ENCODE measurements at regions not wholly inside any gene's neighbourhood (a gene's known extent, or its start where the extent isn't known, plus 50 kb on each side); places are given as distances from the start of the nearest gene placed in this dataset.

GRCh38 chr5:74098941-74099340, 472.9 kb downstream of the ARHGEF28 start:
- DNase-seq: no peak

- no peak for DNase-seq
These were observed 472.5 kb downstream of the ARHGEF28 start for GRCh38 chr5:74098456-74098855.

- no peak for DNase-seq
These were observed 470.3 kb downstream of the ARHGEF28 start for GRCh38 chr5:74096325-74096724.

GRCh38 chr5:74095871-74096270, 469.9 kb downstream of the ARHGEF28 start:
- no peak for DNase-seq

GRCh38 chr5:74094782-74095108, 468.7 kb downstream of the ARHGEF28 start:
- no peak for DNase-seq

GRCh38 chr5:74094096-74094781, 468.2 kb downstream of the ARHGEF28 start:
- no peak for DNase-seq

- no peak for DNase-seq
These were observed 467.6 kb downstream of the ARHGEF28 start for GRCh38 chr5:74093561-74093960.

GRCh38 chr5:74092766-74093165, 466.8 kb downstream of the ARHGEF28 start:
- DNase-seq: no peak

GRCh38 chr5:74085782-74086181, 459.8 kb downstream of the ARHGEF28 start:
- no peak for DNase-seq

GRCh38 chr5:74085186-74085585, 459.2 kb downstream of the ARHGEF28 start:
- no peak for DNase-seq

- no peak for DNase-seq
These were observed 457.2 kb downstream of the ARHGEF28 start for GRCh38 chr5:74083096-74083791.

- no peak for DNase-seq
These were observed 456.6 kb downstream of the ARHGEF28 start for GRCh38 chr5:74082512-74083055.

- DNase-seq: no peak
These were observed 455.1 kb downstream of the ARHGEF28 start for GRCh38 chr5:74081126-74081525.

- DNase-seq: no peak
These were observed 454.1 kb downstream of the ARHGEF28 start for GRCh38 chr5:74079971-74080556.

- no peak for DNase-seq
These were observed 449.8 kb downstream of the ARHGEF28 start for GRCh38 chr5:74075501-74076484.

- no peak for DNase-seq
These were observed 448.1 kb downstream of the ARHGEF28 start for GRCh38 chr5:74074111-74074510.

- DNase-seq: no peak
These were observed 447.3 kb downstream of the ARHGEF28 start for GRCh38 chr5:74073257-74073656.

GRCh38 chr5:74072646-74073045, 446.6 kb downstream of the ARHGEF28 start:
- no peak for DNase-seq

- DNase-seq: no peak
These were observed 444.8 kb downstream of the ARHGEF28 start for GRCh38 chr5:74070766-74071165.

- DNase-seq: no peak
These were observed 443.7 kb downstream of the ARHGEF28 start for GRCh38 chr5:74069741-74070140.

GRCh38 chr5:74067748-74068541, 441.9 kb downstream of the ARHGEF28 start:
- no peak for DNase-seq

Data from muscle of arm (tissue), 1 donor.